Coronary artery (tissue), 2 donors: ENCODE measurements at regions not wholly inside any gene's neighbourhood (a gene's known extent, or its start where the extent isn't known, plus 50 kb on each side); places are given as distances from the start of the nearest gene placed in this dataset.

ENCODE experiments used
- DNase-seq: peaks from one replicate; pipeline ENCODE4 v3.0.0-alpha.2; 2017; ENCODE audit warnings: low spot score
- H3K27ac ChIP-seq, 2 donors: fragments of 200-600 bp; sonication (generic); one replicate each; pipeline ENCODE4 v1.5.1; 2016 to 2019
- H3K4me3 ChIP-seq: fragments of 200-600 bp; sonication (generic); 2 replicates; pipeline ENCODE4 v1.5.1; 2016; ENCODE audit warnings: mild to moderate bottlenecking, moderate library complexity
- TF ChIP-seq, protein P1 (sequence below): fragments of 200-600 bp; sonication (generic); IDR thresholded peaks from one replicate; pipeline ENCODE4 v1.5.1; 2019; ENCODE audit warnings: antibody characterized with exemption

GRCh38 chr2:156042895-156043294 lies 289.6 kb downstream of the NR4A2 start:
- Histone ChIP-seq H3K4me3 (no peak overlapping the region), H3K27ac (no peak overlapping the region)
- no peak for DNase-seq
- TF ChIP-seq, protein P1, sequence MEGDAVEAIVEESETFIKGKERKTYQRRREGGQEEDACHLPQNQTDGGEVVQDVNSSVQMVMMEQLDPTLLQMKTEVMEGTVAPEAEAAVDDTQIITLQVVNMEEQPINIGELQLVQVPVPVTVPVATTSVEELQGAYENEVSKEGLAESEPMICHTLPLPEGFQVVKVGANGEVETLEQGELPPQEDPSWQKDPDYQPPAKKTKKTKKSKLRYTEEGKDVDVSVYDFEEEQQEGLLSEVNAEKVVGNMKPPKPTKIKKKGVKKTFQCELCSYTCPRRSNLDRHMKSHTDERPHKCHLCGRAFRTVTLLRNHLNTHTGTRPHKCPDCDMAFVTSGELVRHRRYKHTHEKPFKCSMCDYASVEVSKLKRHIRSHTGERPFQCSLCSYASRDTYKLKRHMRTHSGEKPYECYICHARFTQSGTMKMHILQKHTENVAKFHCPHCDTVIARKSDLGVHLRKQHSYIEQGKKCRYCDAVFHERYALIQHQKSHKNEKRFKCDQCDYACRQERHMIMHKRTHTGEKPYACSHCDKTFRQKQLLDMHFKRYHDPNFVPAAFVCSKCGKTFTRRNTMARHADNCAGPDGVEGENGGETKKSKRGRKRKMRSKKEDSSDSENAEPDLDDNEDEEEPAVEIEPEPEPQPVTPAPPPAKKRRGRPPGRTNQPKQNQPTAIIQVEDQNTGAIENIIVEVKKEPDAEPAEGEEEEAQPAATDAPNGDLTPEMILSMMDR, result no peak

DNA sequence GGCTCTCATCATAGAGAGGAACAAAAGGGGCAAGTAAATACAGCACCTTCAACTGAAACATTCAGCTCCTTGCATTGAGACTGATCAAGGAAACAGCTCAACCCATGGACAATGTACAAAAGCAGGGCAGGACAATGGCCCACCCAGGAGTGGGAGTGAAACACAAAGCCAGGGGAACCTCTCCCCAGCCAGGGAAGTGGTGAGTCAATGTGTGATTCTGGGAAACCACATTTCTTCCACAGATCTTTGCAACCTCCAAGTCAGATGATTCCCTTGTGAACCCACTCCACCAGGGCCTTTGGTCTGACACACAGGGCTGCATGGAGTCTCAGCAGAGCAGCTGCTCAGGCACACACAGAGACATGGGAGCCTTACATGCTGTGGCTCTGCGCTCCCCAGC lies 294.5 kb downstream of the NR4A2 start:
- Histone ChIP-seq H3K27ac (no peak overlapping the region), H3K4me3 (no peak overlapping the region)
- TF ChIP-seq, protein P1, result no peak
- DNase-seq, result no peak

- TF ChIP-seq, protein P1, result no peak
- Histone ChIP-seq H3K4me3 (no peak overlapping the region), H3K27ac (no peak overlapping the region)
- no peak for DNase-seq
These were observed 295.0 kb downstream of the NR4A2 start for GRCh38 chr2:156037482-156037881.

GRCh38 chr2:156031121-156031520 lies 301.4 kb downstream of the NR4A2 start:
- TF ChIP-seq, protein P1, result no peak
- H3K27ac ChIP-seq, result no peak overlapping the region
- no peak overlapping the region for H3K4me3 ChIP-seq
- DNase-seq, result no peak

- no peak overlapping the region for H3K4me3 ChIP-seq
- TF ChIP-seq, protein P1, result no peak
- no peak overlapping the region for H3K27ac ChIP-seq
- no peak for DNase-seq
These were observed 309.2 kb downstream of the NR4A2 start for GRCh38 chr2:156023229-156023869.

GRCh38 chr2:156021146-156022040 lies 311.1 kb downstream of the NR4A2 start:
- no peak overlapping the region for H3K4me3 ChIP-seq
- DNase-seq, result no peak
- TF ChIP-seq, protein P1, result no peak
- H3K27ac ChIP-seq, result no peak overlapping the region
